ENCODE measurements at regions not wholly inside any gene's neighbourhood (a gene's known extent, or its start where the extent isn't known, plus 50 kb on each side); places are given as distances from the start of the nearest gene placed in this dataset.

DNA sequence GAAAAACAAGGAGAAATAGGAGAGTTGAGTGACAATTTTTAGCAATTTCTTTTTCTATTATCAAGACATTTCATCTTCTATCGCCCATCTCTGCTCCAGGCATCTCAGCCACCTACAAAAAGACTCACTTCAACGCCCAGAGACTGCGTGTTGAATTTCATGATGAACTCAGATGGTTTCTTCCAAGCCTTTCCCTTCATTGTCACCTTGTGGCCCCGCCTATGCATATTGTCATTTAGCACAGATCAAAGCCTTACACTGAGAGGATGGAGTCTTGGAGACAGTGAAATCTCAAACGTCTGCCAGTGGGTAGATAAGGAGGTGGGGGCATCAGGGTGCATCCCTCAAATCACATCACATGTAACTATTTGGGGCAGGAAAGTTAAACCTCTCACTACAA is 319.4 kb downstream of the SIPA1L2 start:
- no peak for ATAC-seq
- TF ChIP-seq OSR1 (CRISPR knock-in tag; IDR thresholded peaks at IDR 0.05) (no peak), ZNF565 (CRISPR knock-in tag; conservative IDR thresholded peaks at IDR 0.05; ENCODE audit: low read depth) (no peak), GLIS3 (CRISPR knock-in tag; IDR thresholded peaks at IDR 0.05) (no peak), PPARA (CRISPR knock-in tag; IDR thresholded peaks at IDR 0.05; ENCODE audit: borderline replicate concordance) (no peak), ZC3H10 (CRISPR knock-in tag; IDR thresholded peaks at IDR 0.05) (no peak), ZFP3 (CRISPR knock-in tag; IDR thresholded peaks at IDR 0.05) (no peak), SNAI2 (CRISPR knock-in tag; IDR thresholded peaks at IDR 0.05) (no peak), ZNF70 (CRISPR knock-in tag; IDR thresholded peaks at IDR 0.05) (no peak), TCF4 (CRISPR knock-in tag; IDR thresholded peaks at IDR 0.05; ENCODE audit: borderline replicate concordance) (no peak), RARB (CRISPR knock-in tag; IDR thresholded peaks at IDR 0.05) (no peak), ISL1 (CRISPR knock-in tag; IDR thresholded peaks at IDR 0.05) (no peak), ESRRG (CRISPR knock-in tag; IDR thresholded peaks at IDR 0.05) (no peak), ZNF8 (CRISPR knock-in tag; IDR thresholded peaks at IDR 0.05) (no peak)
- TF ChIP-seq, protein P1, sequence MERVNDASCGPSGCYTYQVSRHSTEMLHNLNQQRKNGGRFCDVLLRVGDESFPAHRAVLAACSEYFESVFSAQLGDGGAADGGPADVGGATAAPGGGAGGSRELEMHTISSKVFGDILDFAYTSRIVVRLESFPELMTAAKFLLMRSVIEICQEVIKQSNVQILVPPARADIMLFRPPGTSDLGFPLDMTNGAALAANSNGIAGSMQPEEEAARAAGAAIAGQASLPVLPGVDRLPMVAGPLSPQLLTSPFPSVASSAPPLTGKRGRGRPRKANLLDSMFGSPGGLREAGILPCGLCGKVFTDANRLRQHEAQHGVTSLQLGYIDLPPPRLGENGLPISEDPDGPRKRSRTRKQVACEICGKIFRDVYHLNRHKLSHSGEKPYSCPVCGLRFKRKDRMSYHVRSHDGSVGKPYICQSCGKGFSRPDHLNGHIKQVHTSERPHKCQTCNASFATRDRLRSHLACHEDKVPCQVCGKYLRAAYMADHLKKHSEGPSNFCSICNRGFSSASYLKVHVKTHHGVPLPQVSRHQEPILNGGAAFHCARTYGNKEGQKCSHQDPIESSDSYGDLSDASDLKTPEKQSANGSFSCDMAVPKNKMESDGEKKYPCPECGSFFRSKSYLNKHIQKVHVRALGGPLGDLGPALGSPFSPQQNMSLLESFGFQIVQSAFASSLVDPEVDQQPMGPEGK (CRISPR knock-in tag; IDR thresholded peaks at IDR 0.05; ENCODE audit: borderline replicate concordance), result no peak
- TF ChIP-seq, protein P2, sequence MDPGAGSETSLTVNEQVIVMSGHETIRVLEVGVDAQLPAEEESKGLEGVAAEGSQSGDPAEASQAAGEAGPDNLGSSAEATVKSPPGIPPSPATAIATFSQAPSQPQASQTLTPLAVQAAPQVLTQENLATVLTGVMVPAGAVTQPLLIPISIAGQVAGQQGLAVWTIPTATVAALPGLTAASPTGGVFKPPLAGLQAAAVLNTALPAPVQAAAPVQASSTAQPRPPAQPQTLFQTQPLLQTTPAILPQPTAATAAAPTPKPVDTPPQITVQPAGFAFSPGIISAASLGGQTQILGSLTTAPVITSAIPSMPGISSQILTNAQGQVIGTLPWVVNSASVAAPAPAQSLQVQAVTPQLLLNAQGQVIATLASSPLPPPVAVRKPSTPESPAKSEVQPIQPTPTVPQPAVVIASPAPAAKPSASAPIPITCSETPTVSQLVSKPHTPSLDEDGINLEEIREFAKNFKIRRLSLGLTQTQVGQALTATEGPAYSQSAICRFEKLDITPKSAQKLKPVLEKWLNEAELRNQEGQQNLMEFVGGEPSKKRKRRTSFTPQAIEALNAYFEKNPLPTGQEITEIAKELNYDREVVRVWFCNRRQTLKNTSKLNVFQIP (CRISPR knock-in tag; IDR thresholded peaks at IDR 0.05; ENCODE audit: borderline replicate concordance, low read depth), result no peak
- TF ChIP-seq, protein P3, sequence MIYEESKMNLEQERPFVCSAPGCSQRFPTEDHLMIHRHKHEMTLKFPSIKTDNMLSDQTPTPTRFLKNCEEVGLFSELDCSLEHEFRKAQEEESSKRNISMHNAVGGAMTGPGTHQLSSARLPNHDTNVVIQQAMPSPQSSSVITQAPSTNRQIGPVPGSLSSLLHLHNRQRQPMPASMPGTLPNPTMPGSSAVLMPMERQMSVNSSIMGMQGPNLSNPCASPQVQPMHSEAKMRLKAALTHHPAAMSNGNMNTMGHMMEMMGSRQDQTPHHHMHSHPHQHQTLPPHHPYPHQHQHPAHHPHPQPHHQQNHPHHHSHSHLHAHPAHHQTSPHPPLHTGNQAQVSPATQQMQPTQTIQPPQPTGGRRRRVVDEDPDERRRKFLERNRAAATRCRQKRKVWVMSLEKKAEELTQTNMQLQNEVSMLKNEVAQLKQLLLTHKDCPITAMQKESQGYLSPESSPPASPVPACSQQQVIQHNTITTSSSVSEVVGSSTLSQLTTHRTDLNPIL (CRISPR knock-in tag; IDR thresholded peaks at IDR 0.05; ENCODE audit: low read depth), result no peak
- TF ChIP-seq, protein P4, sequence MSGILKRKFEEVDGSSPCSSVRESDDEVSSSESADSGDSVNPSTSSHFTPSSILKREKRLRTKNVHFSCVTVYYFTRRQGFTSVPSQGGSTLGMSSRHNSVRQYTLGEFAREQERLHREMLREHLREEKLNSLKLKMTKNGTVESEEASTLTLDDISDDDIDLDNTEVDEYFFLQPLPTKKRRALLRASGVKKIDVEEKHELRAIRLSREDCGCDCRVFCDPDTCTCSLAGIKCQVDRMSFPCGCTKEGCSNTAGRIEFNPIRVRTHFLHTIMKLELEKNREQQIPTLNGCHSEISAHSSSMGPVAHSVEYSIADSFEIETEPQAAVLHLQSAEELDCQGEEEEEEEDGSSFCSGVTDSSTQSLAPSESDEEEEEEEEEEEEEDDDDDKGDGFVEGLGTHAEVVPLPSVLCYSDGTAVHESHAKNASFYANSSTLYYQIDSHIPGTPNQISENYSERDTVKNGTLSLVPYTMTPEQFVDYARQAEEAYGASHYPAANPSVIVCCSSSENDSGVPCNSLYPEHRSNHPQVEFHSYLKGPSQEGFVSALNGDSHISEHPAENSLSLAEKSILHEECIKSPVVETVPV (CRISPR knock-in tag; IDR thresholded peaks at IDR 0.05), result no peak
- TF ChIP-seq, protein P5, sequence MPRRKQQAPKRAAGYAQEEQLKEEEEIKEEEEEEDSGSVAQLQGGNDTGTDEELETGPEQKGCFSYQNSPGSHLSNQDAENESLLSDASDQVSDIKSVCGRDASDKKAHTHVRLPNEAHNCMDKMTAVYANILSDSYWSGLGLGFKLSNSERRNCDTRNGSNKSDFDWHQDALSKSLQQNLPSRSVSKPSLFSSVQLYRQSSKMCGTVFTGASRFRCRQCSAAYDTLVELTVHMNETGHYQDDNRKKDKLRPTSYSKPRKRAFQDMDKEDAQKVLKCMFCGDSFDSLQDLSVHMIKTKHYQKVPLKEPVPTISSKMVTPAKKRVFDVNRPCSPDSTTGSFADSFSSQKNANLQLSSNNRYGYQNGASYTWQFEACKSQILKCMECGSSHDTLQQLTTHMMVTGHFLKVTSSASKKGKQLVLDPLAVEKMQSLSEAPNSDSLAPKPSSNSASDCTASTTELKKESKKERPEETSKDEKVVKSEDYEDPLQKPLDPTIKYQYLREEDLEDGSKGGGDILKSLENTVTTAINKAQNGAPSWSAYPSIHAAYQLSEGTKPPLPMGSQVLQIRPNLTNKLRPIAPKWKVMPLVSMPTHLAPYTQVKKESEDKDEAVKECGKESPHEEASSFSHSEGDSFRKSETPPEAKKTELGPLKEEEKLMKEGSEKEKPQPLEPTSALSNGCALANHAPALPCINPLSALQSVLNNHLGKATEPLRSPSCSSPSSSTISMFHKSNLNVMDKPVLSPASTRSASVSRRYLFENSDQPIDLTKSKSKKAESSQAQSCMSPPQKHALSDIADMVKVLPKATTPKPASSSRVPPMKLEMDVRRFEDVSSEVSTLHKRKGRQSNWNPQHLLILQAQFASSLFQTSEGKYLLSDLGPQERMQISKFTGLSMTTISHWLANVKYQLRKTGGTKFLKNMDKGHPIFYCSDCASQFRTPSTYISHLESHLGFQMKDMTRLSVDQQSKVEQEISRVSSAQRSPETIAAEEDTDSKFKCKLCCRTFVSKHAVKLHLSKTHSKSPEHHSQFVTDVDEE (CRISPR knock-in tag; IDR thresholded peaks at IDR 0.05), result no peak

DNA sequence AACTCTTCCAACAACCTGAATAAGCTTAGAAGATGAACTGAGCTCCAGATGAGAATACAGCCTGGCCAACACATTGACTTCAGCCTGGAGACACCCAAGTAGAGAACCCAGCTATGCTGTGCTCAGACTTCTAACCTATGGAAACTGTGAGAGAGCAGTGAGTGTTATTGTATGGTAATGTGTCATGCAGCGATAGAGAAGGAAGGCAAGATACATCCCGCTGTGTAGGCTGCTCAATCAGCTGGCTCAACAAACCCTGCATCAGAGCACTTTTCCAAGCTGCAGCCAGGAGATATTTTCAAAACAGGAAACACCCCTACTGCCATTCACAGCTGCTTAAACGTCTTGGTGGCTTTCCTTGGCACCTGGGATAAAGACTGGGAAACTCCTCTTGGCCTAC is 321.3 kb downstream of the SIPA1L2 start:
- TF ChIP-seq ZFP3 (CRISPR knock-in tag; IDR thresholded peaks at IDR 0.05) (no peak), ZNF8 (CRISPR knock-in tag; IDR thresholded peaks at IDR 0.05) (no peak), SNAI2 (CRISPR knock-in tag; IDR thresholded peaks at IDR 0.05) (no peak), OSR1 (CRISPR knock-in tag; IDR thresholded peaks at IDR 0.05) (no peak)
- no peak for ATAC-seq

DNA sequence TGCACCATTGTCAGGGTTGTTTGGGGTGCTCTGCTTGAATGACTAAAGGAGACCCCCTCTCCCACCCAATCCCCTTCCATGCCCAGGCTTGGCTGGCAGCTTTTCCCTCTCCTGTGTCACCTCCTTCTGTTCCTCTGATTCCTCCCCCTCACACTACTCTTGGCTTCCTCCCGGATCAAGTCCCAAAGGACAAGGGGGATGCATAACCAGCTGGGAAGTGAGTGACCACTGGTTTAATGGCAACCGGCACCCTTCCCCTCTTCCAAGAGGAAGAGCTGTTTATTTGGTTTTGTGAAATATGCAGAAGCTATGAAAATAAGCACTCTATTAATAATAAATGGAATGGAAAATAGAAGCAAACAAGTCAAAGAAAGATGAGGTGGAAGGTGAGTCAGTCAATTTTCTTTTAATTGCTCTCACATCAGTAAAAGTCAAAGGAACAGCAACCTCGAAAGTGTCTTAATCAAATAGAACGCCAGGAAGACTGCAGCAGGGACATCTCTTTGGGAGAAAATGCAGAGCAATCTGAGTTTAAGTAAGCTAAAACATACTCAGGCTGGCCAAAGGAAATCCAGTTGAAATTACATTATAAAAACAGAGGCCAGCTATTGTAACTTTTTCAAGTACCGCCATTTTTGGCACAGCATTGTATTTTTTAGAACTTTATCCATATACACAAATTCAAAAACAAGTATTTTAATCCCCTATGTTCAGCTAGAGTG is 322.5 kb downstream of the SIPA1L2 start:
- no peak for ATAC-seq
- no peak for TF ChIP-seq ZFP30 (CRISPR knock-in tag; IDR thresholded peaks at IDR 0.05)
